Right lobe of liver (tissue), 4 donors: ENCODE measurements at regions not wholly inside any gene's neighbourhood (a gene's known extent, or its start where the extent isn't known, plus 50 kb on each side); places are given as distances from the start of the nearest gene placed in this dataset.

Source experiments
- POLR2A ChIP-seq: fragments of 450-650 bp; IDR thresholded peaks from one replicate; pipeline ENCODE4 v1.6.1; 2017; ENCODE audit warnings: antibody characterized with exemption, mild to moderate bottlenecking
- TF ChIP-seq, protein P1 (sequence below), 4 donors: fragments of 200-600 bp in 3 of 4; fragments of 450-650 bp in 1 of 4; IDR thresholded peaks; one replicate each; pipeline versions ENCODE4 v1.5.1 to v1.8.0; 2016 to 2022; ENCODE audit warnings: antibody characterized with exemption in 4 of 4, mild to moderate bottlenecking in 2 of 4
- donor health status: DM: no; HTN: no; CAD: no.
- donor health status: DM: no; HTN: no; CAD: no.
- donor health status: DM: no; HTN: yes; CAD: no.

GRCh38 chr7:138208142-138208570, 131.9 kb downstream of the AKR1D1 start:
- TF ChIP-seq, protein P1, sequence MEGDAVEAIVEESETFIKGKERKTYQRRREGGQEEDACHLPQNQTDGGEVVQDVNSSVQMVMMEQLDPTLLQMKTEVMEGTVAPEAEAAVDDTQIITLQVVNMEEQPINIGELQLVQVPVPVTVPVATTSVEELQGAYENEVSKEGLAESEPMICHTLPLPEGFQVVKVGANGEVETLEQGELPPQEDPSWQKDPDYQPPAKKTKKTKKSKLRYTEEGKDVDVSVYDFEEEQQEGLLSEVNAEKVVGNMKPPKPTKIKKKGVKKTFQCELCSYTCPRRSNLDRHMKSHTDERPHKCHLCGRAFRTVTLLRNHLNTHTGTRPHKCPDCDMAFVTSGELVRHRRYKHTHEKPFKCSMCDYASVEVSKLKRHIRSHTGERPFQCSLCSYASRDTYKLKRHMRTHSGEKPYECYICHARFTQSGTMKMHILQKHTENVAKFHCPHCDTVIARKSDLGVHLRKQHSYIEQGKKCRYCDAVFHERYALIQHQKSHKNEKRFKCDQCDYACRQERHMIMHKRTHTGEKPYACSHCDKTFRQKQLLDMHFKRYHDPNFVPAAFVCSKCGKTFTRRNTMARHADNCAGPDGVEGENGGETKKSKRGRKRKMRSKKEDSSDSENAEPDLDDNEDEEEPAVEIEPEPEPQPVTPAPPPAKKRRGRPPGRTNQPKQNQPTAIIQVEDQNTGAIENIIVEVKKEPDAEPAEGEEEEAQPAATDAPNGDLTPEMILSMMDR (IDR thresholded peaks at IDR 0.05), result no peak
- TF ChIP-seq POLR2A, result no peak
